ENCODE measurements at regions not wholly inside any gene's neighbourhood (a gene's known extent, or its start where the extent isn't known, plus 50 kb on each side); places are given as distances from the start of the nearest gene placed in this dataset.

DNA sequence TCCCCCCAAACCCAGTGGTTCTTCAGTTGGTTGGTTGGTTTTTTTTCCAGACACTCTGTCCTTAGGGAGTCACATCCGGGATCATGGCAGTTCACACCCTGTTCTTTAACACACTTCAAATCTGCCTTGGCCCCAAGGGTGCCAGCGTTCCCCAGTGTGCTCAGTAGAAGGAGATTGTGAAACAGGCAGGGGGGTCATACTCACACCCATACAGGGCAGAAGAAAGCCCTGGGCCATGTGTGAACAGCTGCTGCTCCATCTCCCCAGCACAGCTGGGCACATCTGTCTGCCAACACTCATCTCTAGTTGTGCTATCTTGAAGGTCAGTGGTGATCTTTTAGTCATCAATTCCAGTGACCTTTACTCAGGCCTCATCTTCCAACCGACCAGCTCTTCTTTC, 64.4 kb upstream of the FUT8 start:
- Histone ChIP-seq H3K4me3 (no peak overlapping the region), H3K27ac (no peak overlapping the region), H3K4me1 (ENCODE audit: low read depth) (no peaks in the 10 kb centered on the region), H3K36me3 (no peaks in the 10 kb centered on the region), H3K9me3 (ENCODE audit: low read depth) (no peaks in the 10 kb centered on the region), H3K27me3 (no peaks in the 10 kb centered on the region)
- TF ChIP-seq, protein P1, sequence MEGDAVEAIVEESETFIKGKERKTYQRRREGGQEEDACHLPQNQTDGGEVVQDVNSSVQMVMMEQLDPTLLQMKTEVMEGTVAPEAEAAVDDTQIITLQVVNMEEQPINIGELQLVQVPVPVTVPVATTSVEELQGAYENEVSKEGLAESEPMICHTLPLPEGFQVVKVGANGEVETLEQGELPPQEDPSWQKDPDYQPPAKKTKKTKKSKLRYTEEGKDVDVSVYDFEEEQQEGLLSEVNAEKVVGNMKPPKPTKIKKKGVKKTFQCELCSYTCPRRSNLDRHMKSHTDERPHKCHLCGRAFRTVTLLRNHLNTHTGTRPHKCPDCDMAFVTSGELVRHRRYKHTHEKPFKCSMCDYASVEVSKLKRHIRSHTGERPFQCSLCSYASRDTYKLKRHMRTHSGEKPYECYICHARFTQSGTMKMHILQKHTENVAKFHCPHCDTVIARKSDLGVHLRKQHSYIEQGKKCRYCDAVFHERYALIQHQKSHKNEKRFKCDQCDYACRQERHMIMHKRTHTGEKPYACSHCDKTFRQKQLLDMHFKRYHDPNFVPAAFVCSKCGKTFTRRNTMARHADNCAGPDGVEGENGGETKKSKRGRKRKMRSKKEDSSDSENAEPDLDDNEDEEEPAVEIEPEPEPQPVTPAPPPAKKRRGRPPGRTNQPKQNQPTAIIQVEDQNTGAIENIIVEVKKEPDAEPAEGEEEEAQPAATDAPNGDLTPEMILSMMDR (IDR thresholded peaks at IDR 0.05; ENCODE audit: low read depth, low read length) = no peak
- DNase-seq (ENCODE audit: low read depth in 1 of 2, low spot score in 1 of 2) = no peak

DNA sequence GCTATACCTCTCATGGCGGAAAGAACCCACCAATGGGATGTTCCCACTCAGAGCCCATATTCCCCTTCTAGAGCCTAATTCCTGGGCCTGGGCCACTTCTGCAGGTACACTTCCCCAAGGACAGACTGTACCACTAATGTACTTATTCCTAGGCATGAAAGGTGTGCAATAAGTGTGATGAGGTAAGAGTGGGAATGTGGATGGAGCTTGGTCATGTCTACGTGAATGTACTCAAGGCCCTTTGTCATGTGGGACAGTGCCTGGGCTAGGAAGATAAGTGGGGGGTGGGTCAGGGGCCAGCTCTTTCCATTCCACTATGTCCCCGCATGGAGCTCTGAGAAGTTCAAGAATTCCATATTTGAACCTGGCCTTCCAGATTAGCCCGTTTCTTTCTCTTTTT, 63.4 kb upstream of the FUT8 start:
- Histone ChIP-seq H3K36me3 (no peaks in the 10 kb centered on the region), H3K27ac (no peak overlapping the region), H3K9me3 (ENCODE audit: low read depth) (no peaks in the 10 kb centered on the region), H3K27me3 (no peaks in the 10 kb centered on the region), H3K4me3 (no peak overlapping the region), H3K4me1 (ENCODE audit: low read depth) (no peaks in the 10 kb centered on the region)
- peak in 1 of 2 donors; percentile 44 for DNase-seq (ENCODE audit: low read depth in 1 of 2, low spot score in 1 of 2)
- TF ChIP-seq, protein P1 (IDR thresholded peaks at IDR 0.05; ENCODE audit: low read depth, low read length) = no peak

DNA sequence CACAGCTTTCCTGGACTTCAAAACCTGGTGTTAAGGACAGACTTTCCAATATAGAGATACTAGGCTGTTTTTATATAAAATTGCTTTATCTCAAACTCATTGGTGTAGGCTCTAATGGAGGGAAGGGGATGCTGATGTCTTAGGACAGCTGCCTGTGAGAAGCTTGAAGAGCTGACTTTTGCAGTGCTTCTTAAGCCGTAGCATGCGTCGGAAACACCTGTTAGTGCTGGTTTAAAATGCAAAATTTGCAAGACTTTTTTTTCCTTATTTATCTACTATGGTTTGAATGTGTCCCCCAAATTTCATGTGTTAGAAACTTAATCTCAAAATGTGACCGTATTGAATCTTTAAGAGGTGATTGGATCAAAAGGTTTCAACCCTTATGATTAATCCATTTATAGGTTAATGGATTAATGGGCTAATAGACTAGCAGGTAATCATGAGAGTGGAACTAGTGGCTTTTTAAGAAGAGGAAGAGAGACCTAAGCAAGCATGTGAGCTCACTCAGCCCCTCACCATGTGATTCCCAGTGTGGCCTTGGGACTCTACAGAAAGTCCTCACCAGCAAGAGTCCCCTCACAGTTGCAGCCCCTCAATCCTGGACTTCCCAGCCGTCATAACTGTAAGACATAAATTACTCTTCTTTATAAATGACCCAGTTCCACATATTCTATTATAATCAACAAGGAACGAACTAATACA, 60.9 kb upstream of the FUT8 start:
- no peaks in the 10 kb centered on the region for H3K36me3 ChIP-seq
- H3K27ac ChIP-seq = no peak overlapping the region
- H3K27me3 ChIP-seq = no peaks in the 10 kb centered on the region

DNA sequence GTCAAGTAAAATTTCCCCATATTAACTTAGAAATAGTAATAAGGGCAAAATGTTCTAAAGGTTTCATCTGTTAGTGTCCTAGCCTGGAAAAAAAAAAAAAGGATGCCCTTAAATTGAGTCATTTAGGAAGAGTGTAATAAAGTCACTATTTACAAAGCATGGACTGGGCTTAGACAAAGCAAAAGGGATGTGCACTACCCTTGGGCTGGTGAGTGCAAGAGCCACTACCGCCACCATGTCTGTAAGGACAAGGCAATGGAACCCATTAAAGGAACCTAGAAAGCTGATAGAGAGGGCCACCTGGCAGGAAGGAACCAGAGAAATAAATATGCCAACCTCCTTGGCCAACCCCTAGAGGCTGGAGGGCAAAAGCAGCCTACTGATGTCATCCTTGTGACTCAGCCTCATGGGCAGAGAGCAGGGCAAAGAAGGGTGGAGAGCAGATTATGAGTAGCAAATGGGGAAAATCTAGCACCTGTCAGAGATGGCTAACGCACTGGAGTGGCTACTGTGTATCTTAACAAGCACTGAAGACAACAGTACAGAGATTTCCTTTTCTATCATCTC, 59.5 kb upstream of the FUT8 start:
- TF ChIP-seq, protein P1 (IDR thresholded peaks at IDR 0.05; ENCODE audit: low read depth, low read length) = no peak
- Histone ChIP-seq H3K36me3 (no peaks in the 10 kb centered on the region), H3K9me3 (ENCODE audit: low read depth) (no peaks in the 10 kb centered on the region), H3K27ac (no peak overlapping the region), H3K27me3 (no peaks in the 10 kb centered on the region), H3K4me1 (ENCODE audit: low read depth) (no peaks in the 10 kb centered on the region), H3K4me3 (no peak overlapping the region)
- no peak for DNase-seq (ENCODE audit: low read depth in 1 of 2, low spot score in 1 of 2)

More for the DNA sequence above, 60.9 kb upstream of the FUT8 start:
- DNase-seq (ENCODE audit: low read depth in 1 of 2, low spot score in 1 of 2) = no peak
- H3K9me3 ChIP-seq (ENCODE audit: low read depth) = no peaks in the 10 kb centered on the region
- TF ChIP-seq, protein P1 (IDR thresholded peaks at IDR 0.05; ENCODE audit: low read depth, low read length) = no peak
- no peak overlapping the region for H3K4me3 ChIP-seq
- no peaks in the 10 kb centered on the region for H3K4me1 ChIP-seq (ENCODE audit: low read depth)

DNA sequence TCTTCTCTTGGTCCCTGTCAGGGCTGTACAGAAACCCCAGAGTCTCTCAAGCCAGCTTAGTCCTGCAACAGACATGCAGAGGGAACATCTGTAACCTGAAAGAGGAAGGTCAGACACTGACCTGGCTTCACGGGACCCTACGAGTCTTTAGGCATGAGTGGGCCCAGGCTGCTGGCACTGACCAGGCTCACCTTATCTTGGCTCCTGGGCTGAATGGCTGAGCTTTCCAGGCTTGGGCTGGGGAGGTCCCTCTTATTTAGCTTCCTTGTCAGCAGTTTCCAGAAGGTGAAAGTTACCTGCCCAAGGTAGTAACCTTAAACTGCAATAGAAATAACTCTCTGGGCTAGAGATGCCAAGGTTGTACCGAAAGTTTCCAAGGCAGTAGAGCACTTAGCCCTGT, 58.4 kb upstream of the FUT8 start:
- TF ChIP-seq, protein P1 (IDR thresholded peaks at IDR 0.05; ENCODE audit: low read depth, low read length) = no peak
- Histone ChIP-seq H3K4me3 (no peak overlapping the region), H3K27me3 (no peaks in the 10 kb centered on the region), H3K36me3 (no peaks in the 10 kb centered on the region), H3K9me3 (ENCODE audit: low read depth) (no peaks in the 10 kb centered on the region), H3K27ac (no peak overlapping the region), H3K4me1 (ENCODE audit: low read depth) (no peaks in the 10 kb centered on the region)
- no peak for DNase-seq (ENCODE audit: low read depth in 1 of 2, low spot score in 1 of 2)

All from cardiac muscle cell (in vitro differentiated cells and primary cell).